CMK (cell line): ENCODE measurements at regions not wholly inside any gene's neighbourhood (a gene's known extent, or its start where the extent isn't known, plus 50 kb on each side); places are given as distances from the start of the nearest gene placed in this dataset.
"Not testable (repeated sequence)": the region's sequence is repeated elsewhere in the genome, so short reads cannot be mapped to it uniquely, and the experiment has no call there.

Experiments used
- DNase-seq: peaks from one replicate; pipeline ENCODE4 v3.0.0-alpha.2; 2010; ENCODE audit warnings: low read depth

GRCh38 chr2:175606010-175606841, 395.8 kb downstream of the LNPK start:
- DNase-seq, result no peak

GRCh38 chr2:175605640-175606009, 396.4 kb downstream of the LNPK start:
- no peak for DNase-seq

- DNase-seq, result no peak
Observed at GRCh38 chr2:175601969-175602368, 400.1 kb downstream of the LNPK start.

DNA sequence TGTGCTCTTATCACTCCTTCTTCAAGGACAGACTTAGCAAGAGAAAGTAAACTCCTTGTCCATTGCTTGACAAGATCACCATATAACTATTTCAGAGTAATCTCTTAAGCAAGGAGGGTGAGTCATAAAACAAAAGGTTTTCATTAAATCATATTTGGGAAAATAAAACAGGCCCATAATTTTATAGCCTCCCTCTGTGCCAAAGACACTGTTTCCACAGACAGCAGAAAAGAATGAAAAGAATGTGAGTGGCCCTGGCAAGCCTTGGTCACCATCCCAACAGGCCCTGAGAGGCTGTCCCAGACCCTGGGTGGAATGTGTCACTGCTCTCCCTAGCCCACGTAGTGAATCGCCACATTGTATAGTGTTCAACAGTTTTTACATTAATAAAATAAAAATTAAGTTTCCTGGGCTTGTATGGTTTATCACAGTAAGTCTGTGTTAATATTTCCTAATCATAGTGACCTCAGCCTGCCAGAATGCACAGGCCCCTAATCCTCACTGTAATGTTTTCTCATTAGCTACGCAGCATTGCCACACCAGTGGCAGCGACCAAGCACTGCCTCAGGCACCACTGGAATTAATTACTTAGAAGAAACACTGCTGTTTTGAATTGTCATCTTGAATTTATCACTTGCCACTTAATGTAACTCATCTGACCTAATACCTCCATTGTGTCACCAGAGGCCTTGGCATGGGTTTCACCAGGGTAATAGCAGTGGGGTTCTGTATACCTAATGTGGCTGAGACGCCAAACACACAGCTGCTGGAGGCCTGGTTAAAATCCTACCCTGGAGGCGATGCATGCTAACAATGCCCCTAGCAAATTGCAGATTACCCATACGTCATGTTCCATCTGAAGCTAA, 401.9 kb downstream of the LNPK start:
- DNase-seq, result no peak

GRCh38 chr2:175597286-175597685, 404.8 kb downstream of the LNPK start:
- DNase-seq, result no peak

GRCh38 chr2:175595139-175595538, 406.9 kb downstream of the LNPK start:
- DNase-seq, result no peak

GRCh38 chr2:175593686-175594525, 408.2 kb downstream of the LNPK start:
- DNase-seq, result not testable (repeated sequence)

GRCh38 chr2:175588213-175588612, 406.7 kb upstream of the ATP5MC3 start:
- not testable (repeated sequence) for DNase-seq

- no peak for DNase-seq
Observed at GRCh38 chr2:175585496-175585895, 404.0 kb upstream of the ATP5MC3 start.

DNA sequence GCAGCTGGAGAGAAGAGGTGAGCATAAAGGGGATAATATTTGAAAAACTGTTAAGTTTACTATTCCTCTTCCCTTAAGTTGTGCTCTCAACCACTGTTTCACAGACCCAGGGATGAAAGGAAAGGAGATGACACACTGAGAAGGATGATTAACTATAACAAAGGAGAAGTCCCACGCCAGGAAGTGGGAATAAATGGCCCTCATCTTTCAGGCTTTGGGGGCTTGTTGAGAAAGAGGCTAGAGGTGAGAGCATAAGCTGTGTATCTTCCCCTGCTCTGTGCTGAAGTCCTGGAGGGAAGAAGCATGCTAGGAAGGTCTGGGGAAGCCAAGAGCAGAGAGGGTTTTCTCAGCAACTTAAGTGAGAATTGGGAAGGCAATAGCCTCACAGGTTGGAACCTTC, 399.1 kb upstream of the ATP5MC3 start:
- no peak for DNase-seq

DNA sequence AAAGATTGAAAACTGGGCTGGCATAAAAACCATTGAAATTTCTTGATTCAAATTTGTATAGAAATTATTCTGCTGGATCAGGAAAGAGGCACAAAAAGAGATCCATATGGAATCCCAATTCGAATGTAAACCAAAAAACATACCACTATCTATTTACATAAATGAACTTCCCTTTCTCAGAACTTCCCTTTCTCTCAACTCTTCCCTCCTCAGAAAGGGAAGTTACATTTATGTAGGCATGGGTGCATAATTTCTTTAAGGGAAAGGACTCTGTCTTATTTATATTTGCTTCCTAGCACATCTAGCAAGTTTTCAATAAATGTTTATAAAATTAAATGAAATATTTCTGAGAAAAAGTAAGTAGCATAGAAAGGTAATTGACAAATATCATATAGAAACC, 398.1 kb upstream of the ATP5MC3 start:
- no peak for DNase-seq

DNA sequence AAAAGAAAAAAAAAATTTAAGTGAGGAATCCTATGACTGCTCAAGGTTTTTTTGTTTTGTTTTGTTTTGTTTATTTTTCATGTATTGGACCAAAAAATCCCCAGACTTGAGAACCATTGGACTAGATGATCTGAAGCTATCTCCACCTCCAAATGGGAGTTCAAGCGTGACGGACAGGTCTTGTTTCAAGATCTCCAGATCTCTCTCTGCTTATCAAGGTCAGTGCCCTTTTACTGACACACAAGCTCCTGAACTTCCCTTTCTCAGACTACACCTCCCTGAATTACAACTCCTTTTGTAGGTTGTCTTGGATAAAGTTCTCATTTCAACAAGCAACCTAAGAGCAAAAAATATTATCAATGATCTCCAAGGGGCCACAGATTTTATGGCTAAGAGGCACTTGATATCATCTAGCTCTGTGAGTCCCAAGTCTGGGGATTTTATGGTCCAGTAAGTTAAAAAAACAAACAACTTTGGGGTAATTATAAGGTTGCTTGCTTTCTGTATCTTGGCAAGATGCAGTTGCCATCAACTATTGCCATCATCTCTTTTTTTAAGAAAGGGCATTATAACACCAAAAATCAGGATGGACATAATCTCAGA, 396.0 kb upstream of the ATP5MC3 start:
- no peak for DNase-seq

GRCh38 chr2:175576875-175577274, 395.4 kb upstream of the ATP5MC3 start:
- no peak for DNase-seq

DNA sequence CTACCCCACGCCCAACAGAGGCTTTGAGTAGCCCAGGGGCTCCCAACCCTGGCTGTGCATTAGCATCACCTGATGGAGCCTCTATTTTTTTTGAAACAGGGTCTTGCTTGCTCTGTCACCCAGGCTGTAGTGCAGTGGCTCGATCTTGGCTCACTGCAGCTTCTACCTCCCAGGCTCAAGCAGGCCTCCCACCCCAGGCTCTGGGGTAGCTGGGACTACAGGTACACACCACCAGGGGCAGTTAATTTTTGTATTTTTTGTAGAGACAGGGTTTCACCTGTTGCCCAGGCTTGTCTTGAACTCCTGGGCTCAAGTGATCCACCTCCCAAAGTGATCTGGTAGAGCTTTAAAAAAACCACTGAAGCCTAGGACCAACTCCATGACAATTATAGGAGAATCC, 394.8 kb upstream of the ATP5MC3 start:
- no peak for DNase-seq

DNA sequence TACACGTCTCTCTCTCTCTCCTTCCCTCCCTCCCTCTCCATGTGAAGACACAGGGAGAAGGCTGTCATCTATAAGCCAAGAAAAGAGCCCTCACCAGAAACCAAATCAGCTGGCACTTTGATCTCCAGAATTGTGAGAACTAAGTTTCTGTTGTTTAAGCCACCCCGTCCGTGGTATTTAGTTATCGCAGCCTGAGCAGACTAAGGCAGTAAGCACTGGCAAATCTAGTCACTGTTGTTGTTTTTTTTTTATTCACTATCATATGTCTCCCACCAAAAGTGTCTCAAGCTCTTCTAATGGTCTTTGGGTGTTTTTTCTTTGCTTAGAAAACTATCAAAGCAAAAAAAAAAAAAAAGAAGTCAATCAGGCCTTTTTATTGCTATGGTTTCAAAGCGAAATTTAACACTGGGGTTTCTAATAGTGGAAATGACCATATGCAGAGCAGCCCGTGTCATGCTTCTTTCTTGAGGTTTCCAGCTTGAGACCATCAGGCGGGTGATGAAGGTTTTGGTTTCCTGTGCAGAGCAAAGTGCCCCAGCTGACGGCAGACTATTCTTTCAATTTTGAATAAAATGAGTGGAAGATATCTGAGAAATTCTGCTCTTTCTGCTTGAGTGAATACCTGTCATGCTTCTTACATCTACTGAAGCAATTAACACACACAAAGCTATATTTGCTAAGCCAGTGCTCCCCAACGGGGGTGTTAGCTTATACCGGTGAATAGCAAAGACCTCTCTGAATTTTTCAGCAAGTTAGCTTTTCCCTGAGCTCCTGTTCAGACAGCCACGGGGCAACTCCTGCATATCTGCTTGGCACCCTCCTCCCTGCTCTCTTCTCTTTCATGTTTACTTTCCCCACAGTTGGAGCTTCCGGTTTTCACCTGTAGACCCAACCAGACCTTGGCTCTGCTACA, 394.1 kb upstream of the ATP5MC3 start:
- no peak for DNase-seq

DNA sequence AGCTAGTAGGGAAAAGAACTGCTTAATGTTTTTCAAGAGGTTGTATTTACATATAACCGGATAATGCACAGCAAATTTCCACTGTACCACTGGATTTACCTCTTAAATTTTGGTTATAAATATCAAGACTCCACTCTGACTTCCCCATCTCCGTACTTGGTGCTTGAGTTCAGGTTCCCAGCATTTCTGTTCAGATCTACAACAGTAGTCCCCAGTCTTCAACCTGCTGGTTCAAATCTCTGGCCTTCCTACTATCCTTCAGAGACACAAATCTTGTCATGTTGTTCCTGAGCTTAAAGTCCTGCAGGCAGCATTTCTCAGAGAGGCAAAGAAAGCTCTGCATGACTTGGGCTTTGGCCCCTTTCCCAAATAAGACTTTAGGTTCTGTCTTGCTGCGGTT, 392.6 kb upstream of the ATP5MC3 start:
- no peak for DNase-seq

DNA sequence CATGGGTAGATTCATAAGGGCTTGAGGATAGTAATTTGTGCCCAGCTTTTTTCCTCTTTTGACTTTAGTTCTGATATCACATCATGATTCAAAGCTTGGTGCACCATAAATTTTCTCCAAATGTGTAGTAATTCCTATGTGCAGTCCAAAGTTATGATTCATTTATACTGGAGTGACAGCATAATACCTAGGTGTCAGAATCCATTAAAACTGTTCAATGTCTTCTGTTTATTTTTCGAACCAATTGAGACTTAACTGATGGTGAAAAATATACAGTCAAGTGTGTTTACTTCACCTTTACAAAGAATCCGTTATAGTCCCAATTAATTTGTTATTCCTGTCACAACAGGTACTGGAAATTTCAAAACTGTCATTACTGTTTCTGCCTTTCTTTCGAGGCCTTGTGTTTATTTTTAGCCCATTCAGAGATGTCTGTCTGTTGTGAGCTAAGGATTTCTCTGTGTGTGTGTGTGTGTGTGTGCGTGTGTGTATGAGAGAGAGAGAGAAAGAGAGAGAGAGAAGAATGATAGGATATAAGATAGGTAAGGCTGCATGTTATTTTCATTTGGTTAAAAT, 389.7 kb upstream of the ATP5MC3 start:
- no peak for DNase-seq

DNA sequence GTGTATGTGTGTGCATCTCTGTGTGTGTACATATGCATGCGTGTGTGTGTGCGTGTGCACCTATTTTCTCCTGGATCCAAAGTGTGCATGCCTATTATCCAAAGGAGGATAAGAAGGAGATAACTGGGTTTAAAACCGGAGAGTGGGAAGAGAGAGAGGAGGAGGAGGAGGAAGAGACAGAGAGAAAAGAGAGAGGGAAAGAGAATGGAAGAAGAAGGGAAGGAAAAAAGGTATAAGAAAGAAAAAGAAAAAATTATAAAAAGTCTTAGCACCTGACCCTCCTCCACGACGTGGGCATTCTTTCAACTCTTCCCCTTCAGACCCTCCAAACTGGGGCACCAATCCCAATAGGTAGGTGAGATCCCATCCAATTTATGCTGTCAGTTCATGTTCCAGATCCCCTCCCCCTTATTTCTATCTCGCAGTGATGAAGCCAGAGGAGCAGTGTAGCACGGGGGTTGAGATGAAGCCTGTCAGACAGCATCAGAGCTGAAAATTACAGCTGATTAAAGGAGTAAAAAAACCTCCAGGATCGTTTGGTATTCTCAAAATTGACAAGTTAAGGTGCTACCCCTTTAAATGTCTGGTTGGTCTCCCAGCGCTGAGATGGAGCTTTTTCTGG, 386.7 kb upstream of the ATP5MC3 start:
- DNase-seq, result no peak

- no peak for DNase-seq
Observed at GRCh38 chr2:175567435-175568061, 386.0 kb upstream of the ATP5MC3 start.
